COLO668 (cell line): ENCODE measurements at regions not wholly inside any gene's neighbourhood (a gene's known extent, or its start where the extent isn't known, plus 50 kb on each side); places are given as distances from the start of the nearest gene placed in this dataset.

Experiments used
- DNase-seq: peaks from one replicate; lab custom pipeline; 2025; ENCODE audit not compliant: unreplicated experiment; lab: John Stamatoyannopoulos, UW

DNA sequence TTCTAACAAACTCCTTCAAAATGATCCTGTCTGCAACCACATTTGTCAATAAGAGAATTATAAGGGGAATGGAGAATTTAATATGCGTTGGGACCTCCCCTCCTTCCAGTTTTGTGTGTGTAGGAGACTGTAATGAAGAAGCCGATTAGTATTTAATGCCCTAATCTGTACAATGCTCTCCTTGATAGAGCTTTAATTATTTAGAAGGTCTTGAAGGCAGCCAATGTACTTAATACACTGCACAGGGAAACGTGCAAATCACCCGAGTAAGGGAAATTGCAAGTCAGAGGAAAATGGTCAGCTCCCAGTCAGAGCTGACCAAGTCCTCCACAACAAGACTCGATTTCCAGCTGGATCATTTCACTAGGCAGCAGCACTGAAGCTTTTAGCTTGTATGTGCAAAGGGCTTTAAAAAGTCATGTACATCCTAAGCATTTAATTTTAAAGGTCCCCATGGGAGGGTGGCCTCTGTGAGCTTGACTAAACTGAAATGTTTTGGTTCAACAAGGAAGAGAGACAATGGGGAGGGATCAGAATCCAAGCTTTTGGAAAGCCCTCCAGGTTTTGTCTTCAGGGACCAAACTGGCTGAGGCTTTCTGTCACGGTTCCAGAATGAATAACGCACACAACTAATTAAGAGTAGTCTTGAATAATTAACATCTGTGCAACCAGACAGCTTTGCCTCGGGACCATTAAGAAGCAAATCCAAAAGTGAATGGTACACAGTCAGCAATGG, 159.8 kb upstream of the MITF start:
- no peak for DNase-seq

DNA sequence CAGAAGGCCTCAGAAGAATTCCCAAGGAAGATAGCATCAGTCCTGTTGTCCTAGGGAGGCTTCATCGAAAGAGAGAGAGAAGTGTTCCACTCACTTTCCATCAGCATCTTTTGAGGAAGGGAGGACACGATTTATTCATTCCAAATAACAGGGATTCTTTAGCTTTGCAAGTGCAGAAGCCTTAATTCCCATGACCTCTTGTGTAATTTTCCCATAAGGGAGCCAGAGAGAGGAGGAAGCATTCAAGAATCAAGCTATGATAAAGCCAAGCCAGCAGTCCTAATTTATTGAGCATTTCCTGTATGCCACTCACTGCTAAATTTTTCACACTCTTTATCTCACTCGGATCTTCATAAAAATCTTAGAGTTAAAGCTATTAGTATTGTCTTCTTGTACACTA, 169.7 kb upstream of the MITF start:
- no peak for DNase-seq

DNA sequence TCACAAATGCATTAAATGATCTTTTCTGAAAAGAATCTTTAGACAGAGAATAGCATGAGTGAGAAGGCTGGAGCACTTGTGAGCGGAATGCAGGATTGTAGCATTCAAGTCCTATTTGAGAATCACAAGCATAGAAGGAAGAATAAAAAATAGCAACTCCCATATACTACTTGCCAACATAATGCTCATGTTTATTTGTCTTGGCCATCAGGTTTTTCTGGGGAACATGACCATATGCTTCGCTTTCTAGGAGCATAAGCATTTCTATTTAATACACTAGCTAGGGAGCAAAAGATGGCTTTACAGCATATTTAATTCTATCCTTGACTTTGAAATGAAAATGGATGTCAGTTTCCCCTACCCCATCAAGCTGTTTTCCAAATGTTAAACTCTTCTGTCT, 170.3 kb upstream of the MITF start:
- DNase-seq: no peak

DNA sequence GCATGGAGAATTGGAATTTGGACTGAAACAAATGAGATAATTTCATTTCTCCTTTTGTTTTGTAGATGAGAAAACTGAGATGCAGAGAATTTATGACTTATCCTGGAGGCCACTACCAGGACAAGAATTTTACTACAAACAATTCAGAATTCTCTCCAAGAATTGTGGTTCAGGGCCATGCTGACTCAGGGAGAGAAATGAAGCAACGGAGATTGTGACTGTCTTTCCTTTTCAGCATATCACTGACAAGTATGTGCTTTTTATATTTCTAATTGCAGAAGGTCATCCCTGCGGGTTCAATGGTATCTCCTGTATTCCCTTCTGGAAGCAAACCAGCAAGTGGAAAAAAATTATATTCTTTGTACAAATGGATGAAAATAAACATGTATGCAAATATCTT, 170.8 kb upstream of the MITF start:
- no peak for DNase-seq

DNA sequence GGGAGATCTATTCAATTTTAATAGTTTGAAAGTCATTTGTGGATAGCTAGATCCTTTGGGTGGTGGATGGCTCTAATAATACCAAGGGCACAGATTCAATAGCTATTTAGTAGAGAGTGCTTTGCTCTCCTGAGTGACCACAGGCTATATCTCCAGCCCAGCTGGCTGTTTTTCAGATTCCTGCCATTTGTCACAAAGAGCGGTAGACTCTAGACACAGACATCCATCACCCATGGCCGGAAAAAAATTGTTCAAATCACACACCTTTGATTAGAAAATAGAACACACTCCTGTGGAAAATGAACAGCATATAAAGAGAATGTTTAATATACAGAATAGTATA, 171.6 kb upstream of the MITF start:
- no peak for DNase-seq

DNA sequence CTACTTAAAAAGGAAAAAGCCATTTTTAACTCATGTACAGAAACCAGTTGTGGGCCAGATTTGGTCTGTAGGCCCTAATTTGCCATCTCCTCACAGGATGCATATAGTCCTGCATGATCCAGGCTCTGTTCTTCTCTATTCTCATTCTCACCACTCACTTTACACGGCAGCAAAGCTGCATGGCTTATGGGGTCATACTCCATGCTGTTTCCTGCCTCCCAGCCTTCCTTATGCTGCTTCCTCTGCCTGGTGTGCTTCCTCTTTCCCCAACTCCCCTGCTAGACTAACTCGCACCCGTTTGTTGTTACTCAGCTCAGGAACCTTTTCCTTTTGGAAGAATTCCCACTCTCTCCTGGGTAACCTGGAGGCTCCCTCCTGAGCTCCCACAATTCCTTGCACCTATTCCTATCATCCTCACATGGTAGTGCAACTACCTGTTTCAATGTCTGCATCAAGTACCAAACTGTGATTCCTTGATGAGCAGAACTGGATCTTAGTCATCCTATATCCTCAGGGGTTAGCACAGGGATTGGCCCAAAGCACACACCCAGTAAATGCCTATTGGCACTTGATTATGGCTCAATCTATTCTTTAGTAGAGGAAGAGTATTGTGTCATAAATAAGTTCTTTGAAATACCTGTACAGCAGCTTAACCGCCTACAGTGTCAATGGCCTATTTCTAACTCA, 172.1 kb upstream of the MITF start:
- DNase-seq: no peak

DNA sequence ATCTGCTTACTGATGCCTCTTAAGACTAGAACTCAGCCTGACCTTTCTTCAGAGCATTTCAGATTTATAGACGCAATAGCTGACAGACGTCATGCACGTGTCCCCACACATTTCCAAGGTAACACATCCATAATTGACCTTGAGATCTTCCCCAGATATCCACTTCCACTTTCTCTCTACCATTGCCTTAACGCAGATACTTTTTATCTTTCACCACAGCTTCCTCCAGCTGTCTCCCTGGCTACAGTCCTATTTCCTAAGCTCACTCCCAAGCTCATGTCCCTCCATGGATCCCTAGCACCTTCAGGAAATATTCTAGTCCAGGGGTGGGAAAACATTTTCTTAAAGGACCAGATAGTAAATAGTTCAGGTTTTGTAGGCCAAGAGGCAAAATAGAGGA, 173.0 kb upstream of the MITF start:
- no peak for DNase-seq

DNA sequence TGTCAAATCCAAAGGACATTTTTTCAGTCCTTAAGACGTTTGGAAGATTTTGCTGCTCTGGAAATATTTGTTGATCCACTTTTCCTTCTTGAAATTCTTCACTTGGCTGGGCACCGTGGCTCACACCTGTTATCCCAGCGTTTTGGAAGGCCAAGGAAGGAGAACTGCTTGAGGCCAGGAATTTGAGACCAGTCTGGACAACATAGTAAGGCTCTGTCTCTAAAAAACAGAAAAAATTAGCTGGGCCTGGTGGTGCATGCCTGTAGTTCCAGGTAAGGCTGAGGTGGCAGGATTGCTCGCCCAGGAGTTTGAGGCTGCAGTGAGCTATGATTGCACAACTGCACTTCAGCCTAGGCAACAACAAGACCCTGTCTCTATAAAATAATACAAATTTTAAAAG, 173.9 kb upstream of the MITF start:
- no peak for DNase-seq

DNA sequence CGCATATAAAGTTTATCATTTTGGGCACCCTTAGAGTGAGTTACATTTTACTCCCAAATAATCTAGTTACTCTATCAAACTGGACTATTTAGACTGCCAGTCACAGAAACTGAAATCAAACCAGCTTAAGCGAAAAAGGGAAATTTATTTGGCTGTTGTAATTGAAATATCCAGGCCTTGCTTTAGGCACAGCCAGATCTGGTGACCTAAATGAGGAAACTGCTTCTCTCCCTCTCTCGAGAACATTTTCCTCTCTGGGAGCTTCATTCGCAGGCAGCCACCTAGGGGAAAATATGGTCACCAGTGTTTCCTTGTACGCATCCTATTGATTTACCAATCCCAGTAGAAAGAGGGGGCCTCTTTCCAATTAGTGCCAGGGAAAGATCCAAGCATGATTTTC, 175.3 kb upstream of the MITF start:
- no peak for DNase-seq

DNA sequence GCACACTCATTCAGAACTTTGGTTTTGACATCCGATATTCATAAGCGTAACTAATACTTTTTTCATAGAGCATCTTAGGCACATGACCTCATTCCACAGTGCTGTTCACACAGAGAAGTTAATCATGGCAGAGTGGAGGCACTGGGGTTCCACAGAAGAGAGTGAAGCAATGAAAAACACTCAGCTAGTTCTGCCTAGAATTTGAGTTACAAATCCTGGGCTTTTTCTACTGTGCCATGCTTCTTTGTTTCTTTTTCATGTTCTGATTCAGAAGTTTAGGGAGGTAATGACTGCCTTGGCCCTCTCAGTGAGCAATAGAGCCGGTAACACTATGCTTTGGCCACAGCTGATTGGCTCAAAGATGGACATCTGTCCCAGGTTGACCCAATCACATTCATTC, 176.1 kb upstream of the MITF start:
- no peak for DNase-seq

DNA sequence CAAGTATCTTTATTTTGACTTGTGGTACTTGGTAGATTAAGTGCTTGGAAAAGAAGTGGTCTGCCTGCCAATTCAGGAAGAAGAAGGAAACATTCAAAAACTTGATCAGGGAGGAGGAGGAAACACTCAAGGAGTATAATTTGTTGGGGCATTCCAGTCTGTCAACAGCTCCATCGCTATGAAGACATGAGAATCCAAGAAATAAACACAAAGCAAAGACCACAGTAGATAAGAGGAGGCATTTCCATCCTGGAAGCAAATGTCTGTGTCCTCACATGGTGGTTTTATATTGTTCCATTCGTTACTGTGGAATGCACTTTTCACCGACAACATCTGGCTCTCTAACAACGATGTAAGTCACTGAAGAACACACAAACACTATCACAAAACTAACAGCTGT, 176.1 kb upstream of the FRMD4B start:
- no peak for DNase-seq

DNA sequence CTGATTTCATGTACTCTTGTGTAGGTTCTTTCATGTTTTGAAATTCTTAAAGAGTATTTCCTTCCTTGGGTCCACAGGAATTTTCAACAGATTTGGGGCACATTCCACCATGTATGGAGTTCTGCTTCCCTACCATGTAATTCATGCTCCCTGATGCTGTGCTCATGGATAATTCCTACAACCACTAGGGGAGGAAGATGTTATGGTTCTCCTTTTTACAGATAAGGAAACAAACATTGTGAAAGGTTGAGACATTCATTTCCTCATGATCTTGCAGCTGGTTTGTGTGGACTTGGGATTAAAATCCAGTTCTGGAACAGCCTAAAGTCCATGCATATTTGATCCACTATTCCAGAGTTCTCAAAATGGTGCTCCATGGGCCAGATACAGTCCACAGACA, 174.9 kb upstream of the FRMD4B start:
- no peak for DNase-seq

DNA sequence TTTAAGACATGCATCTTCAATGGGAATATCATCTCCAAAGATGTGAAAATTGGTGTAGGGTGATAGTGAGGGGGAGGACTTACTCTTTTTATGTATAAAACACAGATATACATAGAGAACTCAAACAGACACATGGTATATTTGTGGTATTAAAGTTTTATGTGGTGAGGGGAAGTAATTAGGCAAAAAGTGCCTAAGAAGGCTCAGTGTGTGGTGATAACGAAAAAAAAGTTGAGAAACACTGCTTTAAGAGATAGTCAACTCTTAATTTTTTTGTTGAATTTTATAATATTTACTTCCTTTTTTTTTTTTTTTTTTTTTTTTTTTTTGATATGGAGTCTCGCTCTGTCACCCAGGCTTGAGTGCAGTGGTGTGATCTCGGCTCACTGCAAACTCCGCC, 174.2 kb upstream of the FRMD4B start:
- no peak for DNase-seq

DNA sequence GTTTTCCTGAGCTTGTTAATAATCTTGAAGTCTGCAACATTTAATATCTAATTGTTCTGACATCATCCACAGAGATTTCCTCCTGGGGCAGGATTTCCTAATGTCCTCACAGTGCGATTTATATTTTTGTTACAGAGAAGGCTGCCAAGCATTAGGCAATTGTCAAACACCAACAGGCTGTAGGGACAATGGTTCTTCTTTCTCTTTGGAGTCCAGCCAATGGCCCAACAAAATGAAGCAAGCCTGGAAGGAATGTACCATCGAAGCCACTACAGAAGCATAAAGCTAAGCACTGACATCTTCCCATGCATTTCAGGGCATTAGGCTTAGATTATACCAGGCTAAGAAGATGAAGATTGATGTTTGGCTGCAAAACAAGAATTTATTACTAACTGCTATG, 173.0 kb upstream of the FRMD4B start:
- no peak for DNase-seq

DNA sequence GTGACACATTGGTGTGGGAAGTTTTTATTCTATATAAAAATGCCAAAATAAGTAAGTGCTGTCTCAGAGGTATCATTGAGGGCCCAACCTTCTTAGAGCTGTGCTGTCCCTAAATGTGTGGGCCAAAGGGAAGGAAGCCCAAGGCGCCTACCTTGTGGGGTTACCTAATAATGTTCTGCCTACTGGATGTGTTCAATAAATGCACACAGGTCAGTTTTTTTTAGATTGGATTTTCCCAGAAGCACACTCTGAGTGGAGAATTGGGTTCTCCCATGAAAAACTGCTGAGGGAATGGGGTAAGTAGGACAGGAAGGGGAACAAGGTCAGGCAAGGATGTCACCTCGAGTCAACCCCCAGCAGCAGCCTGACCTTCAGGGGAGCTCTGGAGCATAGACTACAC, 168.7 kb upstream of the FRMD4B start:
- no peak for DNase-seq

DNA sequence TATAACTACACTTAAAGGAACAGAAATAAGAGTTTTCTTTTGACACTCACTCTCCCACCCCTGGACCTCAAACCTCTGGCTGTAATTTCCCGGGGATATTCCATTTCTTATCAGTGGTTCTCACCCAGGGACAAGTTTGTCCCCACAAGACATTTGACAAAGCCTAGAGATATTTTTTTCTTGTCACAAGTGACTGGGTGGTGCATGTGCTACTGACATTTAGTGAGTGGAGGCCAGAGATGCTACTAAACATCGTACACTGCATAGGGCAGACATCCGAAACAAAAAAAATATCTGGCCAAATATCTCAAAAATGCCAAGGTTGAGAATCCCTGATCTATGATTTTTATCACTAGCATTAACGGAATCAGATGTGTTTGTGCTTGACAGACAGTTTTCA, 168.0 kb upstream of the FRMD4B start:
- DNase-seq: no peak

DNA sequence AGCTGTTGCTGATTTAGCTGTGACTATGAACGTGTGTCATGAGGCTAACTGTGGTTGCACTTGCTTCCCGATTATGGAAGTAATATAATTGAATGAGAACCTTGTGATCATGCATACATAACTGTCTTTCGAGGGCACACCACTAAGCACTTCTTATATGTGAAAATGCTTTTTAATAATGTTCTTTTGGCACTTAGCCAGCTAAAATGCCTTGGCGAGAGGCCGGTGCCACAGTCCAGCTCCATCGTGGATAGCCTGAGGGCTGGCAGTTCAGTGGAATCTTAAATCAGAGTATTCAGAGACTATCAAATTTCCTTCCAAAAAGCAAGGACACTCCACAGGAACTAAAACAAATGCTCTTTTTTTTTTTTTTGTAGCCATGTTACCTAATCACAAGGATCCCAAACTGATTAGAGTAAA, 161.6 kb upstream of the FRMD4B start:
- no peak for DNase-seq

DNA sequence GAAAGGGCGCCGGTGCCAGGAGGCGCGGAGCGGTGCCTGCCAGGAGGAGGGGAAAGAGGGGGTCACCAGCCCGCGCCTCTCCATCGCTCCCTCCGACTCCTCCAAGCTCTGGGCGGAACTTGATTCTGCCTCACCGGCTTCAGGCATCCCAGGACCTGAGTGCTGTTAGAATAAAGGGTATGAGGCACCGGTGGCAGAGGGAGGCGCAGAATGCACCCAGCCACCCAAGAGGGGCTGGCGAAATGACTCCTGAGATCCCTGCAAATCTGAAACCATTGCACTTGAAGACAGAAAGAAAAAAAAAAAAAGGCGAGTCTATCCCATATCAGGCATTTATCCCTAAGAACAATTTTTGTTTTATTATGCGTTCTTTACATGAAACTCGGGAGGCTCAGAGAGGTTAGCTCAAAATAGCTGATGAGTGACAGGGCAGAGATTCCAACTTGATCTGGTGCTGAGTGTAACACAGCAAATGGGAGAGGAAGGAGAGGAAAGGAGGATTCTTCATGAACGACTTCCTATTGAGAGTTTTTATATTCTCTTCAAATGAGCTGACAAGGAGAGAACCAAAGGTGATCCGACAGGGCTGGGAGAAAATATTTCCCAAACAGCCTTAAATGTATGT, 157.0 kb upstream of the FRMD4B start:
- no peak for DNase-seq

DNA sequence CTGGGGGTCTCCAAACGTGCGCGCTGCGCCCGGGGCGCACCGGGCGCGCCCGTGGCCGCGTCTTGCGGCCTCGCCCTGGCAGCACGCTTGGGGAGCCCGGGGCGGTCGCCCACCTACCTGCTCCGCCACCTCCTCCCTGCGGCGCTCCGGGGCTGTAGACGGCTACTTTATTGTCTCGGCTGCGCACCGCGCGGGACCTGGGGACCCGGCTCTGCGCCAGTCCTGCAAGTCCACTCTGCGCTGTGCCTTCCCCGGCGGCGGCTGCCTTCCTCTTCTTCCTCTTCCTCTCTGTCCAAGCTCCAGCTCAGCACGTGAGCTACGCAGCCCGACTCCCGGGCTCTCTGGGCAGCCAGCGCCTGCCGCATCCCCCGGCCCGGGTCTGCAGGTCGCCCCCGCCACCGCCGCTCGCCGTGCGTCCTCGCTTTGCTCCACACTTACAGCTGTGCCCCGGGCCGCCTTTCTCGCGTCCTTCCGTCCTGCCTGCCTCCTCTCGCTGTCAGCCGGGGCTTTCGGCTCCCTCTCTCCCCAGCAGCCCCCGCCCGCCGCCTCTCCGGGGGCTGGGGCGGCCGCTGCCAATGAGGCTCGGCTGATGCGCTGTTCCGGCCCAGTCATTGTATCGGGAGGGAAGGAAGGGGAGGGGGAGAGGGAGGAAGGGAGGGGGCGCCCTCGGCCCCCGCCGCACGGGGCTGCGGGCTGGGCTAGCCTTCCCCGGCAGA, 156.4 kb upstream of the FRMD4B start:
- DNase-seq: no peak

DNA sequence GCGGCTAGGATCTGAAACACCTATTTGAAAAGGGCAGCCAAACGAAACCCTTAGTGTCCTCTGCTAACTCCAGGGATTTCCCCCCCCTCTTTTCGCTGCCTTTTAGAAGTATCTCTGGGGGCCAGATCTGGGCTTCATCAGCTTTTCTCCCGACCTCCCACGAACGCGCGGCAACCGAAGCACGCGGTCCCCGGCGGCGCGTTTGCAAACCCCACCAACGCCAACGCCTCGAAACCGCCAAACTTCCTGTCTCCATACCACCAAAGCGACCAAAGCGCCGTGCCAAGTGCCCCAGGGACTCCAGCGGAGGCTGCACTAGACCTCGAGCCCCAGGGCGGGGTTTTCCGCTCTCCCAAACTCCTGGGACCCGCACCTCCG, 155.8 kb upstream of the FRMD4B start:
- no peak for DNase-seq

DNA sequence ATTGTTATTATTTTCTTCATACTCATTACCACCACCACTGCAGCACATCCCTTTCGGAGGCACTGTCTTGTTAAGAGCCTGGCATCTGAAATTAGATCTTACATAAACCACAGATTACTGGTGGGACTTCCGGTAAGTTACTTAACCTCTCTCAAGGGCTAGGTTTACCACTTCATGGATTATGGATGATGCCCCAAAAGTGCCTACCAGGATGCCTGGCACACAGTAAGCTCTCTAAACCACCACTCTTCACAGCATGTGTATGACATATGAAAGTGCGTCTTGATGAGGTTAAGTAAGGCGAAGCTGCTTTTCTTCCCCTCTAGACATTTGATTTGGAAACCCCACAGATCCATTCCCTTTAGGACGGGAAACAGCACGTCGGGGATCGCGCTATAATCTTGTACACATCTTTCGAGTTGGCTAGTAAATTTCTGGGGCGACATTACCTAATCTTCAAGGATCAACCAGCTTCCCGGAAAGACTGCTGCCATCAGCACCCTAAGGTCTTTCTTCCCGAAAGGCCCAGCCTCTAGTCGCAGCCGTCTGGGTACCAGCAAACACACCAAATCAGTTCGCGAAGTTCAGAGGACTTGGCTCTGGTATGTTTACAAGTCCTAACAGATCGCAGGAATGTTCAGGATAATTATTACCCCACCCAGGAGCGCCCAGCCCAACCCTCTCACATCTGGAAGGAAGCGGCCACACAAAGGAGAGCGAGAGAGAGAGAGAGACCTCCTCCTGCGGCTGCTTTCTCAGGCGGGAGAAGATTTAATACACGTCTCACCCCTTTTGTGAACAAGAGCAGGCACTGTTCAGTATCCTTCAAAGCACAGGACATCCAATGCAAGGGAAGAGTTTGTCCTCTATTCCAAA, 155.1 kb upstream of the FRMD4B start:
- DNase-seq: no peak
